ENCODE measurements at regions not wholly inside any gene's neighbourhood (a gene's known extent, or its start where the extent isn't known, plus 50 kb on each side); places are given as distances from the start of the nearest gene placed in this dataset.

GRCh38 chr10:64080071-64080470 lies 558.9 kb downstream of the REEP3 start:
- intact Hi-C loops (cut with DNase I): no loop called here
- no peaks in the 10 kb centered on the region for H3K9me3 ChIP-seq
- H3K4me1 ChIP-seq (replicated peaks): no peaks in the 10 kb centered on the region
- H3K27me3 ChIP-seq (replicated peaks; ENCODE audit: insufficient read depth): no peaks in the 10 kb centered on the region
- H3K27ac ChIP-seq: no peak overlapping the region
- H3K4me3 ChIP-seq: no peak overlapping the region
- TF ChIP-seq POLR2AphosphoS5 (IDR thresholded peaks at IDR 0.05) (no peak), POLR2A (IDR thresholded peaks at IDR 0.05) (no peak)
- TF ChIP-seq, protein P1, sequence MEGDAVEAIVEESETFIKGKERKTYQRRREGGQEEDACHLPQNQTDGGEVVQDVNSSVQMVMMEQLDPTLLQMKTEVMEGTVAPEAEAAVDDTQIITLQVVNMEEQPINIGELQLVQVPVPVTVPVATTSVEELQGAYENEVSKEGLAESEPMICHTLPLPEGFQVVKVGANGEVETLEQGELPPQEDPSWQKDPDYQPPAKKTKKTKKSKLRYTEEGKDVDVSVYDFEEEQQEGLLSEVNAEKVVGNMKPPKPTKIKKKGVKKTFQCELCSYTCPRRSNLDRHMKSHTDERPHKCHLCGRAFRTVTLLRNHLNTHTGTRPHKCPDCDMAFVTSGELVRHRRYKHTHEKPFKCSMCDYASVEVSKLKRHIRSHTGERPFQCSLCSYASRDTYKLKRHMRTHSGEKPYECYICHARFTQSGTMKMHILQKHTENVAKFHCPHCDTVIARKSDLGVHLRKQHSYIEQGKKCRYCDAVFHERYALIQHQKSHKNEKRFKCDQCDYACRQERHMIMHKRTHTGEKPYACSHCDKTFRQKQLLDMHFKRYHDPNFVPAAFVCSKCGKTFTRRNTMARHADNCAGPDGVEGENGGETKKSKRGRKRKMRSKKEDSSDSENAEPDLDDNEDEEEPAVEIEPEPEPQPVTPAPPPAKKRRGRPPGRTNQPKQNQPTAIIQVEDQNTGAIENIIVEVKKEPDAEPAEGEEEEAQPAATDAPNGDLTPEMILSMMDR (IDR thresholded peaks at IDR 0.05): no peak
- no peaks in the 10 kb centered on the region for H3K36me3 ChIP-seq
- no peak for DNase-seq (ENCODE audit: low spot score)
- WGBS: 92% methylated on average over 1 of the region's 1 CpG

- DNase-seq (ENCODE audit: low spot score): no peak
- H3K27ac ChIP-seq: no peak overlapping the region
- no peaks in the 10 kb centered on the region for H3K36me3 ChIP-seq
- WGBS: 26% methylated on average over 3 of the region's 3 CpGs
- no peaks in the 10 kb centered on the region for H3K9me3 ChIP-seq
- H3K27me3 ChIP-seq (replicated peaks; ENCODE audit: insufficient read depth): no peaks in the 10 kb centered on the region
- intact Hi-C loops (cut with DNase I): no loop called here
- no peak overlapping the region for H3K4me3 ChIP-seq
- TF ChIP-seq, protein P1 (IDR thresholded peaks at IDR 0.05): no peak
- TF ChIP-seq POLR2A (IDR thresholded peaks at IDR 0.05): no peak
- no peak for TF ChIP-seq POLR2AphosphoS5 (IDR thresholded peaks at IDR 0.05)
- no peaks in the 10 kb centered on the region for H3K4me1 ChIP-seq (replicated peaks)
These were observed 560.8 kb downstream of the REEP3 start for GRCh38 chr10:64081947-64082482.

- no peak for DNase-seq (ENCODE audit: low spot score)
- intact Hi-C loops (cut with DNase I): no loop called here
- Histone ChIP-seq H3K36me3 (no peaks in the 10 kb centered on the region), H3K9me3 (no peaks in the 10 kb centered on the region), H3K27me3 (replicated peaks; ENCODE audit: insufficient read depth) (no peaks in the 10 kb centered on the region), H3K4me1 (replicated peaks) (no peaks in the 10 kb centered on the region), H3K27ac (no peak overlapping the region), H3K4me3 (no peak overlapping the region)
- TF ChIP-seq, protein P1 (IDR thresholded peaks at IDR 0.05): no peak
- TF ChIP-seq POLR2A (IDR thresholded peaks at IDR 0.05) (no peak), POLR2AphosphoS5 (IDR thresholded peaks at IDR 0.05) (no peak)
- WGBS: 65% methylated on average over 2 of the region's 2 CpGs
These were observed 565.0 kb downstream of the REEP3 start for GRCh38 chr10:64086083-64086767.

GRCh38 chr10:64089648-64090047 lies 568.4 kb downstream of the REEP3 start:
- no peak for DNase-seq (ENCODE audit: low spot score)
- H3K36me3 ChIP-seq: no peaks in the 10 kb centered on the region
- H3K27me3 ChIP-seq (replicated peaks; ENCODE audit: insufficient read depth): no peaks in the 10 kb centered on the region
- no peak overlapping the region for H3K4me3 ChIP-seq
- no peak overlapping the region for H3K27ac ChIP-seq
- H3K9me3 ChIP-seq: no peaks in the 10 kb centered on the region
- H3K4me1 ChIP-seq (replicated peaks): no peaks in the 10 kb centered on the region
- intact Hi-C loops (cut with DNase I): no loop called here
- TF ChIP-seq, protein P1 (IDR thresholded peaks at IDR 0.05): no peak
- TF ChIP-seq POLR2AphosphoS5 (IDR thresholded peaks at IDR 0.05): no peak
- 17% methylated on average over 2 of the region's 2 CpGs for WGBS

DNA sequence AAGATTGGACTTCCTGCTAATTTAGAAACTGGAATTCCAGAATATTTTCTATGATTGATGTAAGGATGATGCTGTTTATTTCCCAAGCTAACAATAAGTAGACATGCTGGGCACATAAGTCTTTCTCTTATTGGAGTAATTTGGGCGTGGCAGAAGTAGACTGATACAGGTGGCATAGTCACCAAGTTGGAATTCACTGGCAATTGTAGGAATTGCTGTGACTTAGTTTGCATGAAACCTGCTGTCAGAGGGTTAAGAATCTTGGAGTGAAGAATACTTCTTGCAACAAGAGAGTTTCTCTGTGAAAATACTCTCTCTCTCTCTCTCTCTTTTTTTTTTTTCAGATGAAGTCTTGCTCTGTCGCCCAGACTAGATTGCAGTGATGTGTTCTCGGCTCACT lies 569.7 kb downstream of the REEP3 start:
- no peak overlapping the region for H3K27ac ChIP-seq
- H3K9me3 ChIP-seq: no peaks in the 10 kb centered on the region
- intact Hi-C loops (cut with DNase I): no loop called here
- H3K27me3 ChIP-seq (replicated peaks; ENCODE audit: insufficient read depth): no peaks in the 10 kb centered on the region
- WGBS: 77% methylated on average over 3 of the region's 3 CpGs
- H3K4me1 ChIP-seq (replicated peaks): no peaks in the 10 kb centered on the region
- no peak overlapping the region for H3K4me3 ChIP-seq
- H3K36me3 ChIP-seq: no peaks in the 10 kb centered on the region
- TF ChIP-seq, protein P1 (IDR thresholded peaks at IDR 0.05): no peak
- no peak for TF ChIP-seq POLR2A (IDR thresholded peaks at IDR 0.05)
- TF ChIP-seq POLR2AphosphoS5 (IDR thresholded peaks at IDR 0.05): no peak
- no peak for DNase-seq (ENCODE audit: low spot score)
